Smooth muscle cell (in vitro differentiated cells): ENCODE measurements at regions not wholly inside any gene's neighbourhood (a gene's known extent, or its start where the extent isn't known, plus 50 kb on each side); places are given as distances from the start of the nearest gene placed in this dataset.

ENCODE experiments used
- DNase-seq: peaks from one replicate; lab custom pipeline; 2025; ENCODE audit not compliant: unreplicated experiment; lab: John Stamatoyannopoulos, UW
- H2AFZ ChIP-seq: fragments of 200-600 bp; sonication (generic); 2 replicates; pipeline ENCODE4 v1.6.0; 2016; ENCODE audit warnings: antibody characterized with exemption, low read depth, mild to moderate bottlenecking
- H3F3A ChIP-seq: fragments of 200-600 bp; sonication (generic); 2 replicates; pipeline ENCODE4 v1.6.0; 2017; ENCODE audit warnings: antibody characterized with exemption, low read depth
- H3K27ac ChIP-seq: fragments of 200-600 bp; sonication (generic); 2 replicates; pipeline ENCODE4 v1.5.1; 2016; ENCODE audit warnings: low read depth, mild to moderate bottlenecking
- H3K27me3 ChIP-seq: fragments of 200-600 bp; sonication (generic); 2 replicates; pipeline ENCODE4 v1.6.1; 2016; ENCODE audit warnings: low read depth, mild to moderate bottlenecking
- H3K36me3 ChIP-seq: fragments of 200-600 bp; sonication (generic); 2 replicates; pipeline ENCODE4 v1.5.1; 2016; ENCODE audit warnings: low read depth
- H3K4me1 ChIP-seq: fragments of 200-600 bp; sonication (generic); 2 replicates; pipeline ENCODE4 v1.5.1; 2016; ENCODE audit warnings: low read depth
- H3K4me2 ChIP-seq: fragments of 200-600 bp; sonication (generic); 2 replicates; pipeline ENCODE4 v1.6.0; 2016; ENCODE audit warnings: mild to moderate bottlenecking
- H3K4me3 ChIP-seq: fragments of 200-600 bp; sonication (generic); 2 replicates; pipeline ENCODE4 v1.5.1; 2016; ENCODE audit warnings: mild to moderate bottlenecking
- H3K79me2 ChIP-seq: fragments of 200-600 bp; sonication (generic); 2 replicates; pipeline ENCODE4 v1.6.0; 2016; ENCODE audit warnings: low read depth, mild to moderate bottlenecking
- H3K9ac ChIP-seq: fragments of 200-600 bp; sonication (generic); 2 replicates; pipeline ENCODE4 v1.6.0; 2016; ENCODE audit warnings: low read depth
- H3K9me3 ChIP-seq: fragments of 200-600 bp; sonication (generic); replicated peaks from 2 replicates; pipeline ENCODE4 v1.5.1; 2016; ENCODE audit warnings: low read depth
- H4K20me1 ChIP-seq: fragments of 200-600 bp; sonication (generic); 2 replicates; pipeline ENCODE4 v1.6.0; 2016; ENCODE audit warnings: low read depth
- CTCF ChIP-seq: fragments of 200-600 bp; sonication (generic); IDR thresholded peaks from 2 replicates; pipeline ENCODE4 v1.5.1; 2017; ENCODE audit warnings: borderline replicate concordance, mild to moderate bottlenecking, antibody characterized with exemption; ENCODE audit not compliant: insufficient read depth, poor library complexity, severe bottlenecking
- WGBS: methylation state at CpG from one replicate; pipeline ENCODE4 v1.1.7; 2016; ENCODE audit warnings: low lambda C conversion rate; 5-methylcytosine and 5-hydroxymethylcytosine counted together

GRCh38 chr18:38074298-38074876 is 508.8 kb upstream of the CELF4 start:
- no peak for TF ChIP-seq CTCF
- no peak for DNase-seq
- no peaks in the 10 kb centered on the region for H3K9me3 ChIP-seq
- no peak overlapping the region for H2AFZ ChIP-seq
- 71% methylated on average over 3 of the region's 3 CpGs for WGBS
- H3K4me1 ChIP-seq = no peaks in the 10 kb centered on the region
- H3K79me2 ChIP-seq = no peaks in the 10 kb centered on the region
- no peak overlapping the region for H3K4me3 ChIP-seq
- no peaks in the 10 kb centered on the region for H3K36me3 ChIP-seq
- no peak overlapping the region for H3K27ac ChIP-seq
- no peaks in the 10 kb centered on the region for H3F3A ChIP-seq
- no peak overlapping the region for H3K9ac ChIP-seq
- H4K20me1 ChIP-seq = no peaks in the 10 kb centered on the region
- H3K4me2 ChIP-seq = no peak overlapping the region
- no peaks in the 10 kb centered on the region for H3K27me3 ChIP-seq

- no peak overlapping the region for H3K27ac ChIP-seq
- H3K9me3 ChIP-seq = no peaks in the 10 kb centered on the region
- no peak for TF ChIP-seq CTCF
- no peak overlapping the region for H3K4me3 ChIP-seq
- 81% methylated on average over 2 of the region's 2 CpGs for WGBS
- H3K4me2 ChIP-seq = no peak overlapping the region
- no peak for DNase-seq
- H3F3A ChIP-seq = no peaks in the 10 kb centered on the region
- no peak overlapping the region for H3K9ac ChIP-seq
- no peaks in the 10 kb centered on the region for H3K36me3 ChIP-seq
- no peaks in the 10 kb centered on the region for H3K27me3 ChIP-seq
- H2AFZ ChIP-seq = no peak overlapping the region
- no peaks in the 10 kb centered on the region for H4K20me1 ChIP-seq
- H3K79me2 ChIP-seq = no peaks in the 10 kb centered on the region
- H3K4me1 ChIP-seq = no peaks in the 10 kb centered on the region
Observed at GRCh38 chr18:38067821-38068220, 502.2 kb upstream of the CELF4 start.

GRCh38 chr18:38067086-38067485 is 501.5 kb upstream of the CELF4 start:
- Histone ChIP-seq H3K27ac (no peak overlapping the region), H4K20me1 (no peaks in the 10 kb centered on the region), H3F3A (no peaks in the 10 kb centered on the region), H3K4me2 (no peak overlapping the region), H3K36me3 (no peaks in the 10 kb centered on the region), H3K9ac (no peak overlapping the region), H3K79me2 (no peaks in the 10 kb centered on the region), H3K9me3 (no peaks in the 10 kb centered on the region), H2AFZ (no peak overlapping the region), H3K27me3 (no peaks in the 10 kb centered on the region), H3K4me1 (no peaks in the 10 kb centered on the region), H3K4me3 (no peak overlapping the region)
- no peak for TF ChIP-seq CTCF
- DNase-seq = no peak
- 83% methylated on average over 1 of the region's 1 CpG for WGBS

- Histone ChIP-seq H3K9ac (no peak overlapping the region), H3K9me3 (no peaks in the 10 kb centered on the region), H3K27me3 (no peaks in the 10 kb centered on the region), H2AFZ (no peak overlapping the region), H3K4me2 (no peak overlapping the region), H3K4me3 (no peak overlapping the region), H3K4me1 (no peaks in the 10 kb centered on the region), H3K27ac (no peak overlapping the region), H4K20me1 (no peaks in the 10 kb centered on the region), H3K36me3 (no peaks in the 10 kb centered on the region), H3F3A (no peaks in the 10 kb centered on the region), H3K79me2 (no peaks in the 10 kb centered on the region)
- WGBS = 87% methylated on average over 3 of the region's 3 CpGs
- no peak for DNase-seq
- TF ChIP-seq CTCF = no peak
Observed at GRCh38 chr18:38052879-38053590, 487.4 kb upstream of the CELF4 start.
